ENCODE measurements at regions not wholly inside any gene's neighbourhood (a gene's known extent, or its start where the extent isn't known, plus 50 kb on each side); places are given as distances from the start of the nearest gene placed in this dataset.

GRCh38 chr5:175146733-175147132 is 297.2 kb downstream of the DRD1 start:
- Mint-ChIP-seq H3K9me3 (peaks cover 30% of the 10 kb centered on the region), H3K27me3 (no peaks in the 10 kb centered on the region), H3K4me1 (no peaks in the 10 kb centered on the region), H3K27ac (no peak overlapping the region), H3K36me3 (peaks cover 1% of the 10 kb centered on the region), H3K4me3 (no peak overlapping the region)

DNA sequence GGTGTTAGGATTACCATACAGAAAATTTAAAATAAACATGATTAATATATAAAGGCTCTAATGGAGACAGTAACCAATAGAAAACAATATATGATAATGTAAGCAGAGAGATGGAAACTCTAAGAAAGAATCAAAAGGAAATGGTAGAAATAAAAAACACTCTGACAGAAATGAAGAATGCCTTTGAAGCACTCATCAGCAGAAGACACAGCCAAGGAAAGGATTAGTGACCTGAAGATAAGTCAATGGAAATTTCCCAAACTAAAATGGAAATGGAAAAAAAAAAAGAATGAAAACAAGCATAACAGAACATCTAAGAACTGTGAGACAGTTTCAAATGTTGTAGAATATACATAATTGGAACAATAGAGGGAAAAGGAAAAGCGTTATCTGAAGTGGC is 302.6 kb downstream of the DRD1 start:
- Mint-ChIP-seq H3K27me3 (no peaks in the 10 kb centered on the region), H3K4me1 (no peaks in the 10 kb centered on the region), H3K36me3 (peaks cover 1% of the 10 kb centered on the region), H3K4me3 (no peak overlapping the region), H3K9me3 (peaks cover 25% of the 10 kb centered on the region), H3K27ac (no peak overlapping the region)

GRCh38 chr5:175133185-175133584 is 310.8 kb downstream of the DRD1 start:
- peaks cover 3% of the 10 kb centered on the region for H3K9me3 Mint-ChIP-seq
- peaks cover 4% of the 10 kb centered on the region for H3K36me3 Mint-ChIP-seq
- H3K4me3 Mint-ChIP-seq = no peak overlapping the region
- peaks cover 3% of the 10 kb centered on the region for H3K27me3 Mint-ChIP-seq
- no peaks in the 10 kb centered on the region for H3K4me1 Mint-ChIP-seq
- no peak overlapping the region for H3K27ac Mint-ChIP-seq

DNA sequence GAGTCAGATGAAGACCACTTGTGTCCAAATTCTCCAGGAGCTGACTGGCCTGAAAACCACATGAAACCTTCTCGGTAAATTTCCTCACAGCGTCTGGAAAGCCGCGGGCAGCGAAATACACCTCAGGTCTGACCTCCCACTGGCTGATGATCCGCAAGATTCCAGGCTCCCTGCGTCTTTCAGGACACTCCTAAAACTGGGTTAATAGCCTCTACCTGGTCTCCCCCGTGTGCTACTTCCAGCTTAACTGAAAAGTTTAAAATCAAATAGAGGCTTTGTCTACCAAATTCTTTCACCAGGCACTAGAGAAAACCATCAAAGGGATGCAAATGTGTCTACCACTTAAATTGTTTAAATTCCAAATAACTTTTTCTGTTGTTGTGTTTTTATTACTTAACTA is 312.6 kb downstream of the DRD1 start:
- H3K36me3 Mint-ChIP-seq = peaks cover 4% of the 10 kb centered on the region
- H3K4me3 Mint-ChIP-seq = no peak overlapping the region
- H3K27me3 Mint-ChIP-seq = peaks cover 3% of the 10 kb centered on the region
- no peaks in the 10 kb centered on the region for H3K4me1 Mint-ChIP-seq
- H3K27ac Mint-ChIP-seq = no peak overlapping the region
- peaks cover 3% of the 10 kb centered on the region for H3K9me3 Mint-ChIP-seq

DNA sequence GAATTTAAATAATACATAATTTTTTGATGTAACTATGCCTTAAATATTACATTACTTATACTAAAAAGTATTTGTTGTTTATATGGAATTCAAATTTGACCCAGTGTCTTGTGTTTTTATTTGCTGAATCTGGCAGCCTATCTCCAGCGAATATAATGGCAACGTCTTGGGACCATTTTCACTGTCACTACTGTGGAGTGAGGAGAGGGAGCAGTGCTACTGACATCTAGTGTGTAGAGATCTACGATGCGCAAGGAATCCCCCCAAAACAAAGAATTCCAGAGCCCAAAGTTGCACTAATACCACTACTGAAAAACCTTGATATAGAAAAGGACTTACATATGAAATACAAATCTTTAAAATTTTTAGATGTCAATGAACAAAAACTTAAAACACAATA is 314.4 kb downstream of the DRD1 start:
- no peak overlapping the region for H3K4me3 Mint-ChIP-seq
- peaks cover 3% of the 10 kb centered on the region for H3K9me3 Mint-ChIP-seq
- H3K27ac Mint-ChIP-seq = no peak overlapping the region
- H3K36me3 Mint-ChIP-seq = no peaks in the 10 kb centered on the region
- no peaks in the 10 kb centered on the region for H3K4me1 Mint-ChIP-seq
- H3K27me3 Mint-ChIP-seq = peaks cover 2% of the 10 kb centered on the region

- H3K4me1 Mint-ChIP-seq = no peaks in the 10 kb centered on the region
- H3K4me3 Mint-ChIP-seq = no peak overlapping the region
- peaks cover 2% of the 10 kb centered on the region for H3K27me3 Mint-ChIP-seq
- H3K9me3 Mint-ChIP-seq = peaks cover 3% of the 10 kb centered on the region
- no peaks in the 10 kb centered on the region for H3K36me3 Mint-ChIP-seq
- no peak overlapping the region for H3K27ac Mint-ChIP-seq
These were observed 314.9 kb downstream of the DRD1 start for GRCh38 chr5:175129121-175129520.

DNA sequence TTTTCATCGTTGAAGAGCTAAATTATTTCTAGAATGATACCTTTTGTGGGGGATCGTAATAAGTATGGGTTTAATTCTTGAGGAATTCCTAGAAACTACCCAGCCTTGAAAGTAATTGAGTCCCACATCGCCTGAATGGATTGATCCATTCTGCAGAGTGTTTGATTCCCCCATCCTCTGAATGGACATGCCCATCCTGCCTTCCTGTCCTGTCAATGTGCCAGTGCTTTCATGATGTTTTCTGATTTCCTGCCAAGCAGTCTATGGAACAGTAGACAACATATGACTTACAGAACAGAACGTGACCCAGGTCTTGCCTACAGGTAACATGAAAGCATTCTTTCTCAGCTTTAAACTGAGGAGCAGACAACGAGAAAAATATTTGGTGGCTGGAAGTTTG is 319.2 kb downstream of the DRD1 start:
- Mint-ChIP-seq H3K4me3 (no peak overlapping the region), H3K4me1 (no peaks in the 10 kb centered on the region), H3K27me3 (peaks cover 9% of the 10 kb centered on the region), H3K9me3 (no peaks in the 10 kb centered on the region), H3K36me3 (no peaks in the 10 kb centered on the region), H3K27ac (no peak overlapping the region)

- H3K9me3 Mint-ChIP-seq = no peaks in the 10 kb centered on the region
- no peak overlapping the region for H3K27ac Mint-ChIP-seq
- H3K36me3 Mint-ChIP-seq = no peaks in the 10 kb centered on the region
These were observed 319.6 kb downstream of the DRD1 start for GRCh38 chr5:175124251-175124813.

GRCh38 chr5:175123542-175123941 is 320.4 kb downstream of the DRD1 start:
- H3K4me1 Mint-ChIP-seq = no peaks in the 10 kb centered on the region
- H3K27ac Mint-ChIP-seq = no peak overlapping the region
- no peak overlapping the region for H3K4me3 Mint-ChIP-seq
- H3K27me3 Mint-ChIP-seq = peaks cover 9% of the 10 kb centered on the region
- no peaks in the 10 kb centered on the region for H3K9me3 Mint-ChIP-seq
- H3K36me3 Mint-ChIP-seq = no peaks in the 10 kb centered on the region

More at GRCh38 chr5:175124251-175124813, 319.6 kb downstream of the DRD1 start:
- Mint-ChIP-seq H3K4me3 (no peak overlapping the region), H3K27me3 (peaks cover 9% of the 10 kb centered on the region), H3K4me1 (no peaks in the 10 kb centered on the region)

GRCh38 chr5:175121457-175121856 is 322.5 kb downstream of the DRD1 start:
- Mint-ChIP-seq H3K4me1 (no peaks in the 10 kb centered on the region), H3K9me3 (no peaks in the 10 kb centered on the region), H3K4me3 (no peak overlapping the region), H3K27me3 (peaks cover 22% of the 10 kb centered on the region), H3K36me3 (no peaks in the 10 kb centered on the region), H3K27ac (no peak overlapping the region)

- Mint-ChIP-seq H3K9me3 (no peaks in the 10 kb centered on the region), H3K36me3 (no peaks in the 10 kb centered on the region), H3K27ac (no peak overlapping the region), H3K27me3 (peaks cover 23% of the 10 kb centered on the region), H3K4me3 (no peak overlapping the region), H3K4me1 (no peaks in the 10 kb centered on the region)
These were observed 323.6 kb downstream of the DRD1 start for GRCh38 chr5:175120412-175120811.

DNA sequence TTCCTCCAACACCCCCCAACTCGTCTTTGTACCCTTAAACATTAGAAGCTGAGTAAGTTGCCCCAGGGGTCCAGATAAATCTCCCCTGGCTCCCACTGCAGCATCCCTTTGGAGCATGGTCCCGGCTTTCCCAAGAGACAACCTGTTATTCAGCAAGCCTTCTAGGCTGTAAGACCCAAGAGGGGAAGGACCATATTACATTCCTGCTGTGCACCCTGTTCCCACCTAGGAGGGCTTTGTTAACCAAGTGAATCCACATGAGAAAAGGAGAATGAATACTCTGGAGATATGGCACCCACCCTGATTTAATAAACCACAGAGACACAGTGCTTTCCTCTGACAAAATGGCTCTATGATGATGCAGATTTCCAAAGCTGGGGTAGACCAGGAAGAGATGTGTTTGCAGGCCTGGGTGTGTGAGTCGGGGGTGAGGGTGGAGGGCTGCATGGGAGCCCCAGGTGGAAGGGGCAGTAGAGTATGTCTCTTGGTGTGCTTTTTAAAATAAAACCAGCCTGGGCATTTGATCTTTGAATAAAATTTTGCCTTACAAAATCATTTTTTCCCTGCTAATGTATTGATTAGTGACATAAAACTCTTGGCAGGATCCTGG is 325.2 kb downstream of the DRD1 start:
- no peaks in the 10 kb centered on the region for H3K9me3 Mint-ChIP-seq
- H3K4me3 Mint-ChIP-seq = no peak overlapping the region
- no peaks in the 10 kb centered on the region for H3K36me3 Mint-ChIP-seq
- no peaks in the 10 kb centered on the region for H3K4me1 Mint-ChIP-seq
- H3K27me3 Mint-ChIP-seq = peaks cover 23% of the 10 kb centered on the region
- H3K27ac Mint-ChIP-seq = no peak overlapping the region

GRCh38 chr5:175116466-175117048 is 327.4 kb downstream of the DRD1 start:
- H3K36me3 Mint-ChIP-seq = no peaks in the 10 kb centered on the region
- no peak overlapping the region for H3K4me3 Mint-ChIP-seq
- peaks cover 21% of the 10 kb centered on the region for H3K27me3 Mint-ChIP-seq
- H3K4me1 Mint-ChIP-seq = no peaks in the 10 kb centered on the region
- no peaks in the 10 kb centered on the region for H3K9me3 Mint-ChIP-seq
- no peak overlapping the region for H3K27ac Mint-ChIP-seq

- Mint-ChIP-seq H3K27ac (no peak overlapping the region), H3K4me1 (no peaks in the 10 kb centered on the region), H3K27me3 (peaks cover 22% of the 10 kb centered on the region), H3K36me3 (no peaks in the 10 kb centered on the region), H3K9me3 (no peaks in the 10 kb centered on the region), H3K4me3 (no peak overlapping the region)
These were observed 328.2 kb downstream of the DRD1 start for GRCh38 chr5:175115831-175116230.

DNA sequence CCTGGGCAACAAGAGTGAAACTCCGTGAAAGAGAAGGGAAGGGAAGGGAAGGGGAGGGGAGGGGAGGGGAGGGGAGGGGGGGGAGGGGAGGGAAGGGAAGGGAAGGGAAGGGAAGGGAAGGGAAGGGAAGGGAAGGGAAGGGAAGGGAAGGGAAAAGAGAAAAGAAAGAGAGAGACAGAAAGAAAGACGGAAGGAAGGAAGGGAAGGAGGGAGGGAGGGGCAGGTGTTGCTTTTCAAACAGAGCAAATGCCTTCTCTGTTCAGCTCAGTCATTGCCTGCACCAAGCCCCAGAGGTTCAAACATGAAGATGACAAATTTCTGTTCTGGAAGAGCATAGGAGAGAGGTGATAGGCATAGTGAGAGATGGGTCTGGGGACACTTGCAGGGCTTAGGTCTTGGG is 330.0 kb downstream of the DRD1 start:
- H3K36me3 Mint-ChIP-seq = no peaks in the 10 kb centered on the region
- H3K27ac Mint-ChIP-seq = no peak overlapping the region
- H3K27me3 Mint-ChIP-seq = peaks cover 20% of the 10 kb centered on the region
- H3K4me3 Mint-ChIP-seq = no peak overlapping the region
- no peaks in the 10 kb centered on the region for H3K4me1 Mint-ChIP-seq
- peaks cover 3% of the 10 kb centered on the region for H3K9me3 Mint-ChIP-seq

GRCh38 chr5:175109058-175109755 is 334.8 kb downstream of the DRD1 start:
- Mint-ChIP-seq H3K9me3 (peaks cover 10% of the 10 kb centered on the region), H3K27ac (no peak overlapping the region), H3K27me3 (peaks cover 5% of the 10 kb centered on the region), H3K4me3 (no peak overlapping the region), H3K4me1 (no peaks in the 10 kb centered on the region), H3K36me3 (no peaks in the 10 kb centered on the region)
